ENCODE measurements at regions not wholly inside any gene's neighbourhood (a gene's known extent, or its start where the extent isn't known, plus 50 kb on each side); places are given as distances from the start of the nearest gene placed in this dataset.

DNA sequence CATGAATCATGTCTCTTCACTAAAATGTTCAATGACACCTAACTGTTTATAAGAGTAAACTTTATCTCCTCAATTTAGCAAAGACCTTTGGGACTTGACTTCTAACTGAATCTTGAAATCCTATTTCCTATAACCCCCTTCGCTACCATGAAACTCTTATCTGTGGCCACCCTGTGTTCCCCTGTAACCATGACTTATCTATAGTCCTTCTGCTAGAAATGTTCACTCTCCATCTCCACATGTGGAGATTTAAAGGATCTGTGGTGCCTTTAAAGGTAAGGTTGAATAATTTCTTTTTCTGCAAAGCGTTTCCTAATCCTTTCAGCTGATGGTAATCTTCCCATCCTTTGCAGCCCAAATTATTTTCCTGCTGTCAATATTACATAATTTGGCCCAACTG, 436.3 kb upstream of the RUNX1 start:
- no peaks in the 10 kb centered on the region for H3K79me2 ChIP-seq (ENCODE audit: insufficient read depth)
- H3K36me3 ChIP-seq (ENCODE audit: low read depth) = no peaks in the 10 kb centered on the region
- 87 to 91% methylated on average over 2 of the region's 2 CpGs for WGBS, 2 experiments (ENCODE audit: low coverage in 1 of 2, low lambda C conversion rate in 2 of 2, missing lambda C conversion rate in 2 of 2)
- DNase-seq = no peak
- H3K9ac ChIP-seq = no peak overlapping the region
- H3K9me3 ChIP-seq (ENCODE audit: low read depth) = no peaks in the 10 kb centered on the region
- H3F3A ChIP-seq (ENCODE audit: insufficient read depth) = no peaks in the 10 kb centered on the region
- in situ Hi-C loops (cut with MboI) = no loop called here
- H4K20me1 ChIP-seq (ENCODE audit: insufficient read depth) = no peaks in the 10 kb centered on the region
- H3K9me2 ChIP-seq (ENCODE audit: insufficient read depth) = no peaks in the 10 kb centered on the region
- no peaks in the 10 kb centered on the region for H3K4me1 ChIP-seq (ENCODE audit: insufficient read depth)
- no peak for TF ChIP-seq EZH2phosphoT487 (IDR thresholded peaks at IDR 0.05; ENCODE audit: insufficient read depth, low read depth)
- TF ChIP-seq EZH2 (IDR thresholded peaks at IDR 0.05; ENCODE audit: insufficient read depth, poor library complexity, severe bottlenecking) = no peak
- H3K4me3 ChIP-seq = no peak overlapping the region
- H3K27ac ChIP-seq = no peak overlapping the region
- H3K4me2 ChIP-seq (ENCODE audit: unreplicated experiment) = no peak overlapping the region
- H3K27me3 ChIP-seq (replicated peaks; ENCODE audit: insufficient read depth) = no peaks in the 10 kb centered on the region
- no peak overlapping the region for H2AFZ ChIP-seq

DNA sequence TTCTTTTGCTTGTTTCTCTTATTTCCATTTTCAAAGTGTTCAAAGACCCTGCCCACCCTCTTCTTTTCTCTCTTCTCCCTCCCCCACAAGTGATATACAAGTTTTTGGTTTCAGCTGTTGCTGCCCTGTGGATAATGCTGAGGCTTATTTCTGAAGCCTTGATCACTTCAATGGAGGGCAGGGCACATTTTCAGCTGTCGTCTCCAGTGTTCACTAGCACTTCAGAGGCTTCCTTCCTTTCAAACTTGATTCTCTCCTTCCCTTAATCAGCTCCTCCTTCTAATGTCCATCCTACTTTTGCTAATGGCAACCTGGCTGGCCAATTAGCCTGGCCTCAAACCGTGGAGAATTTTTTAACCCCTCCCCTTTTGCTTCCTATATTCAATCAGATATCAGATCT, 435.7 kb upstream of the RUNX1 start:
- Histone ChIP-seq H3F3A (ENCODE audit: insufficient read depth) (no peaks in the 10 kb centered on the region), H3K79me2 (ENCODE audit: insufficient read depth) (no peaks in the 10 kb centered on the region), H3K27me3 (replicated peaks; ENCODE audit: insufficient read depth) (no peaks in the 10 kb centered on the region), H4K20me1 (ENCODE audit: insufficient read depth) (no peaks in the 10 kb centered on the region), H2AFZ (no peak overlapping the region), H3K4me2 (ENCODE audit: unreplicated experiment) (no peak overlapping the region), H3K9me3 (ENCODE audit: low read depth) (no peaks in the 10 kb centered on the region), H3K27ac (no peak overlapping the region), H3K4me1 (ENCODE audit: insufficient read depth) (no peaks in the 10 kb centered on the region), H3K36me3 (ENCODE audit: low read depth) (no peaks in the 10 kb centered on the region), H3K9ac (no peak overlapping the region), H3K9me2 (ENCODE audit: insufficient read depth) (no peaks in the 10 kb centered on the region), H3K4me3 (no peak overlapping the region)
- no peak for TF ChIP-seq EZH2phosphoT487 (IDR thresholded peaks at IDR 0.05; ENCODE audit: insufficient read depth, low read depth)
- TF ChIP-seq EZH2 (IDR thresholded peaks at IDR 0.05; ENCODE audit: insufficient read depth, poor library complexity, severe bottlenecking) = no peak
- in situ Hi-C loops (cut with MboI) = no loop called here
- no peak for DNase-seq
- WGBS, 2 experiments (ENCODE audit: low coverage in 1 of 2, low lambda C conversion rate in 2 of 2, missing lambda C conversion rate in 2 of 2) = 47 to 53% methylated on average over 2 of the region's 2 CpGs

GRCh38 chr21:35484032-35484431, 434.9 kb upstream of the RUNX1 start:
- WGBS, 2 experiments (ENCODE audit: low coverage in 1 of 2, low lambda C conversion rate in 2 of 2, missing lambda C conversion rate in 2 of 2) = 92 to 99% methylated on average over 2 of the region's 2 CpGs
- in situ Hi-C loops (cut with MboI) = no loop called here
- Histone ChIP-seq H3K4me1 (ENCODE audit: insufficient read depth) (no peaks in the 10 kb centered on the region), H3K36me3 (ENCODE audit: low read depth) (no peaks in the 10 kb centered on the region), H3K4me3 (no peak overlapping the region), H3K9me3 (ENCODE audit: low read depth) (no peaks in the 10 kb centered on the region), H4K20me1 (ENCODE audit: insufficient read depth) (no peaks in the 10 kb centered on the region), H3K4me2 (ENCODE audit: unreplicated experiment) (no peak overlapping the region), H3K27me3 (replicated peaks; ENCODE audit: insufficient read depth) (no peaks in the 10 kb centered on the region), H3K9me2 (ENCODE audit: insufficient read depth) (no peaks in the 10 kb centered on the region), H2AFZ (no peak overlapping the region), H3K9ac (no peak overlapping the region), H3K79me2 (ENCODE audit: insufficient read depth) (no peaks in the 10 kb centered on the region), H3K27ac (no peak overlapping the region), H3F3A (ENCODE audit: insufficient read depth) (no peaks in the 10 kb centered on the region)
- TF ChIP-seq EZH2phosphoT487 (IDR thresholded peaks at IDR 0.05; ENCODE audit: insufficient read depth, low read depth) = no peak
- DNase-seq = no peak

DNA sequence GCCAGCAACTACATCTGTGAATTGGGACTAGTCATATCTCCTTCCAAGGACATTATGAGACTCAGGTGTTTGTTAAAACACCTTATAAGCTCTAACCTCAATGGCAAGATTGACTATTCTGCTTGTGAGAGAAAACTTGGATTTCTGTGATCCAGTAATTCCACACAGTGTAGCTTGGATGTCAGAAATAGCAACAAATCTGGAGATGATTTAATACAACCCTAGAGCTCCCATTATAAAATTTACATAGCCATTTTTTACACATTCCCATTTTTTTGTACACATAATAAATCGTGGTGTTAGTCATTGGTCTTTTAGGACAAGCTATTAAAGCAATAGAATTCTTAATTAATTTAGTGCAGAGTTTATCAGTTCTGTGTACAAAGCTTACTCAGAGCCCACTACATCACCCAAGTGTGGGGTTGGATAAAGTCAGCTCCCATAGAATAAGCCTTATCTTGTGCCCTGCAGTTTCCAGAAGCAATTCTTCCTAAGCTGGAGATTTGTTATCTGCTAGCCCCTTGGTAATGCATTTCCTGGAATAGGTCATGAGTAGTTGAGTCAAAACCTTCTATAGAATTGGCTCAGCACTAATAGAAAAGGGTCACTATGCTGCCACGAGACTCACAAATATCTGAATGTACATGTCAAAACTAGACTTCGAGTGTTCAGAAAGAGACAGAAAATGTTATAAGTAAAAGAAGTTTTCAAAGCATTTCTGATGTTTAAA, 434.0 kb upstream of the RUNX1 start:
- TF ChIP-seq EZH2phosphoT487 (IDR thresholded peaks at IDR 0.05; ENCODE audit: insufficient read depth, low read depth) (no peak), EZH2 (IDR thresholded peaks at IDR 0.05; ENCODE audit: insufficient read depth, poor library complexity, severe bottlenecking) (no peak)
- no peaks in the 10 kb centered on the region for H3K36me3 ChIP-seq (ENCODE audit: low read depth)
- H3K4me3 ChIP-seq = no peak overlapping the region
- WGBS, 2 experiments (ENCODE audit: low coverage in 1 of 2, low lambda C conversion rate in 2 of 2, missing lambda C conversion rate in 2 of 2) = 40 to 59% methylated on average over 3 of the region's 3 CpGs
- H3K4me1 ChIP-seq (ENCODE audit: insufficient read depth) = no peaks in the 10 kb centered on the region
- no peaks in the 10 kb centered on the region for H3K9me2 ChIP-seq (ENCODE audit: insufficient read depth)
- in situ Hi-C loops (cut with MboI) = no loop called here
- H3F3A ChIP-seq (ENCODE audit: insufficient read depth) = no peaks in the 10 kb centered on the region
- H3K27me3 ChIP-seq (replicated peaks; ENCODE audit: insufficient read depth) = no peaks in the 10 kb centered on the region
- no peak overlapping the region for H3K4me2 ChIP-seq (ENCODE audit: unreplicated experiment)
- H2AFZ ChIP-seq = no peak overlapping the region
- DNase-seq = no peak
- H3K9me3 ChIP-seq (ENCODE audit: low read depth) = no peaks in the 10 kb centered on the region
- no peak overlapping the region for H3K9ac ChIP-seq
- H3K27ac ChIP-seq = no peak overlapping the region
- H4K20me1 ChIP-seq (ENCODE audit: insufficient read depth) = no peaks in the 10 kb centered on the region
- no peaks in the 10 kb centered on the region for H3K79me2 ChIP-seq (ENCODE audit: insufficient read depth)

- Histone ChIP-seq H3K79me2 (ENCODE audit: insufficient read depth) (no peaks in the 10 kb centered on the region), H2AFZ (no peak overlapping the region), H3K4me1 (ENCODE audit: insufficient read depth) (peaks cover 5% of the 10 kb centered on the region; the same call in 1 of the 2 replicates), H3K4me2 (ENCODE audit: unreplicated experiment) (no peak overlapping the region), H3K36me3 (ENCODE audit: low read depth) (no peaks in the 10 kb centered on the region), H3K27me3 (replicated peaks; ENCODE audit: insufficient read depth) (no peaks in the 10 kb centered on the region), H3F3A (ENCODE audit: insufficient read depth) (no peaks in the 10 kb centered on the region), H3K9me2 (ENCODE audit: insufficient read depth) (no peaks in the 10 kb centered on the region), H4K20me1 (ENCODE audit: insufficient read depth) (no peaks in the 10 kb centered on the region), H3K27ac (no peak overlapping the region), H3K9ac (no peak overlapping the region), H3K4me3 (no peak overlapping the region), H3K9me3 (ENCODE audit: low read depth) (no peaks in the 10 kb centered on the region)
- WGBS, 2 experiments (ENCODE audit: low coverage in 1 of 2, low lambda C conversion rate in 2 of 2, missing lambda C conversion rate in 2 of 2) = 61 to 82% methylated on average over 2 of the region's 2 CpGs
- TF ChIP-seq EZH2phosphoT487 (IDR thresholded peaks at IDR 0.05; ENCODE audit: insufficient read depth, low read depth) (no peak), EZH2 (IDR thresholded peaks at IDR 0.05; ENCODE audit: insufficient read depth, poor library complexity, severe bottlenecking) (no peak)
- no peak for DNase-seq
- in situ Hi-C loops (cut with MboI) = no loop called here
These were observed 433.0 kb upstream of the RUNX1 start for GRCh38 chr21:35482096-35482495.
